ENCODE measurements at regions not wholly inside any gene's neighbourhood (a gene's known extent, or its start where the extent isn't known, plus 50 kb on each side); places are given as distances from the start of the nearest gene placed in this dataset.
A peak's percentile ranks its signal among the peaks of the same experiment; 100 is the strongest.

DNA sequence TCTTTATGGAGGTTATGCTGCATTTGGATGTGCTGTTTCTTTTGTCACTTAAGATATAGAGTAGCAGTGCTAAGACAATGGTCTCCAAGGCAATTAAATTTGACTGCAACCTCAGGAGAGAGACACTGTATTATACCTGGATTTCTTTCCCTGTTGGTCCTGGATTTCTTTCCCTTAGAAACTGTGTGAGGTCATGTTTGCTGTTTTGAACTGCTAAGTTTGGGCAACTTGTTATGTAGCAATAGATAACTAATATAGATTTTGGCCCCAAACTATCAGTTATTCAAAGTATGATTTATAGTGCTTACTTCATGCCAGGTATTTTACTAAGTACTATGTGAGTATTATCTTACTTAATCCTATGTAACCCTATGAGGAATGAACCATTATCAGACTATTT lies 458.4 kb downstream of the HS3ST3B1 start:
- no peak for DNase-seq

GRCh38 chr17:14756479-14756878 lies 455.6 kb downstream of the HS3ST3B1 start:
- DNase-seq = no peak

GRCh38 chr17:14755002-14755401 lies 454.1 kb downstream of the HS3ST3B1 start:
- DNase-seq = no peak

- DNase-seq = no peak
These were observed 452.5 kb downstream of the HS3ST3B1 start for GRCh38 chr17:14753383-14753782.

DNA sequence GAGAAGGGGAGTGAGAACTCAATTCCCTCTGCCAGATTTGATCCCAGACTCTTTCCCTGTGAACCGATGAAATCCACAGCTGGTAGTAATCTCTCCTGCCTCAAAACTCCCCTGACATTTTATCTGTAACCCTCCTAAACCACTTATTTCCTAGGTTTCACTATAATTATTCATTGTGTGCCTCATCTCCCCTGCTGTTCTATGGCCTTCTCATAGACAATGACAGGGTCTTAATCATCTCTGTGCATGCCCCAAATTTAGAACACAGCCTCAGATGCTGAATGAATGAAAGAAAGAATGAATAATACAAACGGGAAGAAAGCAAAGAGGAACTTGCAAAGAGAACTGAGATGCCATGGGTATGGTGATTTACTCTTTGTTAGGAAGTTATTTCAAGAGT lies 451.1 kb downstream of the HS3ST3B1 start:
- no peak for DNase-seq

GRCh38 chr17:14750866-14751265 lies 450.0 kb downstream of the HS3ST3B1 start:
- no peak for DNase-seq

- no peak for DNase-seq
These were observed 448.4 kb downstream of the HS3ST3B1 start for GRCh38 chr17:14749269-14749668.

GRCh38 chr17:14748036-14748710 lies 447.3 kb downstream of the HS3ST3B1 start:
- DNase-seq = no peak

GRCh38 chr17:14747603-14747950 lies 446.7 kb downstream of the HS3ST3B1 start:
- no peak for DNase-seq

- no peak for DNase-seq
These were observed 446.1 kb downstream of the HS3ST3B1 start for GRCh38 chr17:14746822-14747602.

GRCh38 chr17:14745541-14745940 lies 444.7 kb downstream of the HS3ST3B1 start:
- DNase-seq = no peak

DNA sequence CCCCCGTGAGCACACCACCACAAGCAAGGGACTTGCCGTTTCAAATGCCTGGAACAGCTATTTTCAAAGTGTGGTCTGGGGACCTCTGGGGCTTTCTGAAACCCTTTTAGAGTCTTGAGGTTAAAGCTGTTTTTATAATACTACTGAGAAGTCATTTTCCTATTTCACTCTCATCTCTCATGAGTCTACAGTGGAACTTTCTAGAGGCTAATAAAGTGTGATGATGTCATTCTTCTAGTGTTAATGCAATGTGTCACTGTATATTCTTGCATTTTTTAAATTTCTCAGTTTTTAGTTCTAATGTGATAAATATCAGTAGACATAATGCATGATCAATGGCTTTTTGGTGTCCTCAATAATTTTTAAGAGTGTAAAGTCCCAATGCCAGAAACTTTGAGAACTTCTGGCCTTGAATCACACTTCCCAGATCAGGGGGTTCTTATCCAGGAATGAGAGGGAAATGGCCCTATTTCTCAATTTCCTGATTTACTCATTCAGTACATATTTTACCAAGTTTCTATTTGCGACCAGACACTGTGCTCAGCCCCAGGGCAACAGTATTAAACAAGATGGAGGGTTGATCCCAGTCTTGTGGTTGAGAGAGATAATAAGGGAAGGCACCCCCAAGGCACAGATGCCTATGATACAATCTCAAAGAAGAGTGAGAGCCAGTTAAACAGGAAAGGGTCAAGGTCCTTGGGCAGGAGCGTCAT lies 444.0 kb downstream of the HS3ST3B1 start:
- no peak for DNase-seq

GRCh38 chr17:14741491-14741890 lies 440.6 kb downstream of the HS3ST3B1 start:
- no peak for DNase-seq

DNA sequence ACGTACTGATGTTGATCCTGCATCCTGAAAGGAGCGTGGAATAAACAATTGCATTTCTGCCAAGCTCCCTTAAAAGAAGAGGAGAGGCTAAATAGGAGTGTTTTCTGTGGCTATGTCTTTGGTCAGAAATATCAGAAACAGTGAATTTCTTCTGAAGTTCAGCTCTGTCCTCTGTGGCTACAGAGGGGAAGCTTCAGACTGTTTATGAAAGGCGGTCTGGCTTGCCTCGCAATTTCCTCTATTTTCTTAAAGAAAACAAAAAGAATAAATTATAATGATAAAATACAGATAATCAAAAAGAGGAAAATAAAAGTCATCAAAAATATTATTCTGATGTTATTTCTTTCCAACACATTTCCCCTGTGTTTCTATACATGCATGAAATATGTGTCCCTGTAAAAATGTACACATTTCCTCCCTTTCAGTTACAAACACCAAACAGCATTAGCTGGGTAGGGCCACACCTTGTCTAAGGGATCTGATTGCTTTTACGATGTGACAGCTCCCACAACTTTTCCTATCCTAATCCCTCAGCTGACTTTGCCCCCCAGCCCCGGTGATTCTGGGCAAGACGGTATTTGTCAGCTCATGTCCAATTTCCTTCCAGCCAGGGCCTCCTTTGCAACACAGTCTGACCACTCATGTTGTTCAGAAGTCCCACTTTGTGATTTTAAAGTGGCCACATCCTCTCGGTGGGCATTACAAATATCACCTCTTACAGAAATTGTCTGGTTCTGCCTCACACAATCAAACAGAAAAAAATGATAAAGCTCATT lies 439.0 kb downstream of the HS3ST3B1 start:
- DNase-seq = no peak

- DNase-seq = no peak
These were observed 437.7 kb downstream of the HS3ST3B1 start for GRCh38 chr17:14738652-14738988.

DNA sequence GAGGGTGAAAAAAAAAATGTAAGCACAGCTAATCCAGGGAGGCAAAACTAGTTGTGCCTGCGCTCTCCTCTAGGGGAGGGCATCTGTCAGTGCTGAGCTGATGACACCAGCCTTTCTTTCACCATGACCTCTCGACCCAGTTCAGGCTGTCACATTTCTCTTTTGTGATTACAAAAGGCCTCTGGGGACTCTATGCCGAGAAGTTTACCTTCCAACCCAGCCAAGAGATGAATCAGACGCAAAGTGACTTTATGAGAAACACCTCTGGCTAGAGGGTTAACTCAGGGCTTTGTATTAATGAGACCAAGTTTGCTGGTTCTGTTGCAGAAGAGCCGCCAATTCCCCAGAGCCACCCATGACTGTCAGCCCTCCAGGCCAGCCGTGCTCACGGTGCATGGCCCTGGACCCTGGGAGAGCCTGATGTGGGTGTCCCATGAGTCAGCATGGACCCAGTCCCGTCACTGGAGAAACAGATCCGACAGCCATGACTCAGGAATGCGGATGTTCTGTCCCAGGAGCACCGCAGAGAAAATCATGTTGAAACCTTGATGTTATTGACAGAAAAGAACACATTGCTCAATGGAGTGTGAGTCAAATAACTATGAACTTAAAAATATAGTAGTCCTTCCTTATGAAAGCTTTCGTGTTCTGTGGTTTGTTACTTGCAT lies 437.2 kb downstream of the HS3ST3B1 start:
- DNase-seq = peak; percentile 24

- no peak for DNase-seq
These were observed 435.8 kb downstream of the HS3ST3B1 start for GRCh38 chr17:14736631-14737030.

DNA sequence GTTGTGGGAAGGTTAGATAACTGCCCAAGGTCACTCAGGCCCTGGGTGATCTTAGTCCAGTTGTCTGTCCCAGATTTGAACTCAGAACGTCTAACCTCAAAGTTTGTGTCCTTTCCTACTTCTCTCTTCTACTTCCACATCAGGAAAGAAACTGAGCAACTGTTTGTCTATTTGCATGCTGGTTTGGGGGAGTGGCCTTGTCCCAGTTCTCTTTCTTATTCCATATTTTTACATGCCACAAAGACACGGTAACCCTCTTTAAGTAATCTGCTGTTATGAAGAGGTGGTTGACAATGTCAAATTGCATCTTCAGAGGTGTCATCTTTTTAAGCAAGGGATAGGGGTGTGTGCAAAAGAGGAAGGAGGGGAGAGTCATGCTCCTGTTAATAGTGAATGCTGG lies 432.5 kb downstream of the HS3ST3B1 start:
- no peak for DNase-seq

DNA sequence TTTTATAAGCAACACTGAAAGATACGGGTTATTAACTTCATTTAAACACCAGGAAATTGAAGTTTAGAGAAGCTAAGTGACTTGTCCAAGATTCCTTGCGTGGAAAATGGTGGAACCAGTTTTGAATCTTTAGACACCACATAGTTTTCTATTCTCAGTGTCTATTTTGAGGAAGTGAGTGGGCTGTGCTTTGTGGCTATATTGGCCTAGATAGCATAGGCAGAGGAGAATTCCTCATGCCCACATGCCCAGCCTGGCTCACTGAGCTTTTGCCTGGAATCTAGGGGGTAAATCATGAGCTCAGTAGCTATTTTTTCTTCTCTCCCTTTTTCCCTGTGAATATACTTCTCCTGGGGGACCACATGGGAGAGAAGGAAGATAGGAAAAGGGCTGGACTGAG lies 431.3 kb downstream of the HS3ST3B1 start:
- DNase-seq = no peak

- no peak for DNase-seq
These were observed 430.7 kb downstream of the HS3ST3B1 start for GRCh38 chr17:14731591-14731990.

DNA sequence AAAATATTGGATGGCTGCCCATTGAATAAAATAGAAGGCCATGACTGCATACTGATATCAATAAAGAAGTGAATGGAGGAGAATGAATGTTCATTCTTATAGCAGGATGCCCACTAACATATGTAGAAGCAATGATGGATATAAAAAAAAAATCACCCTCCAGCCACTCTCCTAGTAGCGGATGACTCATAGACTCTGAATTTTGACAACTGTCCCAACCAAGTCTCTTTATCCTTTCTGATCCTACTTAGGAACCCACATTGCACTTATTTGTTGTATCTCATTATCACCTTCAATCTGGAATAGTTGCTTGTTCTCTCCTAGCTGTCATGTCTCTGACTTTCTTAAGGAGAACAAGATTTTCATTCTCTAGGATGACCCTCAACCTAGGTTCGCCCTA lies 429.9 kb downstream of the HS3ST3B1 start:
- no peak for DNase-seq

DNA sequence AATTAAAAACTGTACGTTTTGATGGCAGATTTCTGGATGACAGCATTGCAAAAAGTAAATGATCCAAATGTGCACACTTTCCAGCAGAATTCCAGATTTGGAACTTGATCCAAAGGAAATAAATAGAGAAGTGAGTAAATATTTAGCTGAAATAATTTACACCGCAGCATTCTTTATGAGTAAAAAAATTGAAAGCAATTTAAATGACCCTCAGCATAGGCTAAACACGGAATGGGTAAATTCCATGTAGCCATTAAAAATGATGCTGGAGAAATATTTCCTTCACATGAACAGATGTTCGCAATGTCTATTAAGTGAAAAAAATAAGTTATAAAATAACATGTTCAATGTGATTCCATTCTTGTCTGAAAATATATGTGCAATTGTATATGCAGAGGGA lies 424.8 kb downstream of the HS3ST3B1 start:
- DNase-seq = no peak

- DNase-seq = no peak
These were observed 423.9 kb downstream of the HS3ST3B1 start for GRCh38 chr17:14724770-14725169.

Measured in right hindlimb (tissue), 1 donor.